HG03159 (cell line): ENCODE measurements at regions not wholly inside any gene's neighbourhood (a gene's known extent, or its start where the extent isn't known, plus 50 kb on each side); places are given as distances from the start of the nearest gene placed in this dataset.

Experiments
- ATAC-seq: cut with Tn5 transposase; IDR thresholded peaks from one replicate; pipeline ENCODE4 v1.9.1; 2021; ENCODE audit warnings: mild to moderate bottlenecking, moderate library complexity; ENCODE audit not compliant: unreplicated experiment

- ATAC-seq = no peak
These were observed 1445.6 kb downstream of the TBC1D22A start for GRCh38 chr22:48207919-48208535.

DNA sequence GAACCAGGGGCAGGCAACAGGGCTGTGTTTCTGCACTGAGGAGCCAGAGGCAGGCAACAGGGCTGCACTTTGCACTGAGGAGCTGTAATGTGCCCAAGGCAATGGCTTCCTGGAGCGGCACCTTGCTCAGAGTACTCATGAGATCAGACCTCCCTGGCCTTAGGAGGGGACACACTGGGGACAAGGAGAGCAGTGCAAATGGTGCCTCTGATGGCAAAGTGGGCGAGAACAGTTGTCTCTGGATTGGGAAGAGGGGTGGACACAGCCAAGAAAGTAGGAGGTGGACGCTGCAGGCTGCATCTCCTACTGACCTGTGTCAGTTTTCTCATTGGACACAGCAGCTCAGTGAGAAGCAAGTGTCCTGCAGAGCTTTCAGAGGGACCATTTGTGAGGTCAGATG lies 1443.3 kb downstream of the TBC1D22A start:
- no peak for ATAC-seq

DNA sequence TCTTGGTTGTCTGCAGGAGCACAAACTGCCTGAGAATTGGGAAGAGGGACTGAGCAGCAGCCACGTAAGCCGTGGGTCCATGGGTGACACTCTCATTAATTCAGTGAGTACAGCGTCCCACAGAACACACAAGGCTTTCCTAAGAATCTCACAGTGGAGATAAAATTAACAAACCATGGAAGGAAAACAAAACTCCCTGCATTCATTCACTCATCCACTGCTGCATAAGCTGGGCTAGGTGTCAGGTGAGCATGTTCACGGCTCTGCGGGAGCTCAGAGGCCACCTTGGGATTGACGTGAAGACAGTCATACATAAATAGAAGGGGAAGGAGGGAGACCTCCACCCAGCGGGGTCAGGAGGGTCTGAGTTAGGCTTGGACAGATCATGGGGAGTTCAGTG lies 1442.7 kb downstream of the TBC1D22A start:
- no peak for ATAC-seq

- ATAC-seq = no peak
These were observed 1441.8 kb downstream of the TBC1D22A start for GRCh38 chr22:48204296-48204695.

- no peak for ATAC-seq
These were observed 1437.2 kb downstream of the TBC1D22A start for GRCh38 chr22:48199667-48200066.

DNA sequence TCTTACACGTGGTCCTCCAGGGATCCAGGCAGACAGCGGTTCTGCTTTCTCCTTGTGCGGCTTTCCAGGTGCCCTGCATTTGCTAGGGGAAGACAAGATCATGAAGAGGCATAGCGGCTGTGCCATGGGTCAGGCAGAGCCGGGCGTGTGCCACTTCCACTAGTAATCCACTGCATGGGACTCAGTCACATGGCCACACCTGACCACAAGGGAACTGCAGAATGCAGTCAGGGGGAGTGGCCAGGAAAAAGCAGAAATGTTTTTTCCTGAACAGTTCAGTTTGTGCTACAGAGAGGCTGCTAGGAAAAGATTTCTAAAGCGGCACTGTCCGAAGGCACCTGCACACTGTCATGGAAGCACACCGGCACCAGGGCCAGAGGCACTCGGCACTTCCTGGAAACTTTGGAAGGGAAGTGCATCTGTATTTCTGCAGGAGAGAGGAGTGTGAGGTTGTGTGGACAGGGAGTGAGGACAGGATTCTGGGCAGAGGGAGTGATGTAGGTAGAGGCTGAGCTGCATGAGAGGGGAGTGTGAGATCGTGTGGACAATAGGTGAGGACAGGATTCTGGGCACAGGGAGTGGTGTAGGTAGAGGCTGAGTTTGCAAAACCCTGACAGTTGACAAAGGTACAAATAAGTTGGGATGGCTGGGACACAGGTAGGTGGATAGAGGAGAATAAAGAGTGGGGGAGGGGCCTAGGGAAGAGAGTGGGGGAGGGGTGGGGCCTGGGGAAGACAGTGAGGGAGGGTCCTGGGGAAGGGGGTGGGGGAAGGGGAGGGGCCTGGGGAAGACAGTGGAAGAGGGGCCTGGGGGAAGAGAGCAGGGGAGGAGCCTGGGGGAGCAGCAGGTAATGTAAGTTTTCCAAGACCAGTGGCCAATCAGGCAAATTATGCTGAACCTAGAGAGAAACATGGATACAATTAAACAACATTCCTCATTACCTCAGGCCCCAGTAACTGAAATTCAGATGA lies 1436.3 kb downstream of the TBC1D22A start:
- no peak for ATAC-seq

DNA sequence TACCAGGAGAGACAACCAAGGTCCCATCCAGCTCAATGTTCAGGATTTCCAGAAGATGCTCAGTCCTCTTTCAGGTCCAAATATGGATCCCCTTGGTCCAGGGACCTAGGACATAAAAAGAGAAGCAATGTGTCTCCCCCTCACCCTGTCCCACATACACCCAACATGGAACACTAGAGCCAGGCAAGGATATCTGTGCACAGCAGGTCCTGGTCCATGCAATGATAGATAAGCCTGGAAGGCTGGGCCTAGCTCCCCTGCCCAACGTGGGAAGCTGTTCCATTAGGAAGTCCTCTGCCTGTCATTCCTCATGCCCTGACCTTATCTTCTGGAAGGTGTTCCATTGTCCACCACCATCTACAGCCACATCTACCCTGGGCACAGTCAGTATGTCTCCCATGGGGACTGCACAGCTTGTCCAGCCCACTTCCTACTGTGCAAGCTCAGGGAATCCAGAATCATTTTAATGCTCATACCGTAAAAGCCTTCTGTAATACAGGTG lies 1434.8 kb downstream of the TBC1D22A start:
- no peak for ATAC-seq

DNA sequence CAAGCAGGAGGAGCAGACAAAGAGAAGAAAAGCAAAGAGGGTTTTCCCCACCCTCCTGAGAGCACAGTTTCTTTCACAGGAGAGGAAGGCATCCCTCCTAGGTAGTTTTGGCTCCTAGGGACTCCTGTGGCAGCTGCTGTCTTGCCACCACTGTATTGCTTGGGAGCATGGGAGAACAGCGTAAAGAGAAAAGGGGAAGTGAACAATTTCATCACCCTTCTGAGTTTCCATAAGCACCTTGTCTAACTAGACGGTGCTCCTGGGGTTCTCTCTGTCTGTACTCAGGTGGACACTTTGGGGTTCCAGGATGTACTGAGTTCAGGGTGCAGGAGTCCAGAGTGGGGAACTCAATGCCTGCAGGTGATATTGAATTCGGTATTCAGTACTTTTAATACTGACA lies 1430.5 kb downstream of the TBC1D22A start:
- ATAC-seq = no peak

- no peak for ATAC-seq
These were observed 1429.6 kb downstream of the TBC1D22A start for GRCh38 chr22:48192071-48192470.

- no peak for ATAC-seq
These were observed 1425.8 kb downstream of the TBC1D22A start for GRCh38 chr22:48188231-48188721.

DNA sequence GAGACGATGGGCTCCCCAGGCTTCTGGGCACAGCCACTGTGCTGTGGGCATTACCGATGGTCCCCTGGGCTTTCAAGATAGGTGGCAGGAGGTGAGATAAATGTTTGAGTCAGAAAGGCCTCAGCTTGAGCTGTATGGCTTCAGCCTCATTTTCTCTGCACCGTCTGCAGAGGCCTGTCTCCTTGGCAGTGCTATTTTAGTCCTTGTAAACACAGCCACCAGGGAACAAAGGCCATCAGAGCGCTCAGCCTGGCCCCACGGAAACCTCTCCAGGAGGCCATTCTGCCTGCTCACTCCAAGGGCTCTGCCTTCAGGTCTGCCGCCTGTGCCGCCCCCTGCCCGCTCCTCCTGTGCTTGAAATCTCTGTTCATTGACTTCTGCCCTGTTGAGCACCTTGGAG lies 1424.9 kb downstream of the TBC1D22A start:
- no peak for ATAC-seq

DNA sequence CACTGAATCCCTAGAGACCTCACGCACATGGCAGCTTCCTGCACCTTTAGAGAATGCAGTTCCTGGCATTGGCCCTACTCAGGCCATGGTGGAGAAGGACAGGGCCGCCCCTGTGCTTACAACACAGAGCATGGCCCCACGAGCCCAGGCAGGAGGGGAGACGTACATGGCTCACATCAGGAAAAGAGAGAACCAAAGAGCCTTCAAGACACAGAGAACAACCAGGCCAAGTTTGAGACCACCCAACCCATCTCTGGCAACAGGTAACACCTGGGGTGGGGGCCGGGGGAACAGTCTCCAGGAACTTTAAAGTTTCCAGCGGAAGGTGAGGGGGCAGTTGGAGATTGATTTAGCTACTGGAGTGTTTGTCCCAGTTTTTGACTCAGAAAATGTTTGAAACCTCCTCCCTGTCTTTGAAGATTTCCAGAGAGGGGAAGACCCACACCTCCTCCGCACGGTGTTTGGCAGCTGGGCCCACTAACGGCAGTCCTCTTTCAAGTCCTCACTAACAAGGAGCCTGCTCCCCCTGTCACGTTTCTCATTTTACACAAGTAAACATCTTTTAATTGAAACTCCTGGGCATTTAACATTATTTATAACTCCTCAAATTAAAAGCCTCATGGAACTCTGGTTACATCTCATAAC lies 1423.8 kb downstream of the TBC1D22A start:
- no peak for ATAC-seq

GRCh38 chr22:48185071-48186055 lies 1422.9 kb downstream of the TBC1D22A start:
- ATAC-seq = no peak

DNA sequence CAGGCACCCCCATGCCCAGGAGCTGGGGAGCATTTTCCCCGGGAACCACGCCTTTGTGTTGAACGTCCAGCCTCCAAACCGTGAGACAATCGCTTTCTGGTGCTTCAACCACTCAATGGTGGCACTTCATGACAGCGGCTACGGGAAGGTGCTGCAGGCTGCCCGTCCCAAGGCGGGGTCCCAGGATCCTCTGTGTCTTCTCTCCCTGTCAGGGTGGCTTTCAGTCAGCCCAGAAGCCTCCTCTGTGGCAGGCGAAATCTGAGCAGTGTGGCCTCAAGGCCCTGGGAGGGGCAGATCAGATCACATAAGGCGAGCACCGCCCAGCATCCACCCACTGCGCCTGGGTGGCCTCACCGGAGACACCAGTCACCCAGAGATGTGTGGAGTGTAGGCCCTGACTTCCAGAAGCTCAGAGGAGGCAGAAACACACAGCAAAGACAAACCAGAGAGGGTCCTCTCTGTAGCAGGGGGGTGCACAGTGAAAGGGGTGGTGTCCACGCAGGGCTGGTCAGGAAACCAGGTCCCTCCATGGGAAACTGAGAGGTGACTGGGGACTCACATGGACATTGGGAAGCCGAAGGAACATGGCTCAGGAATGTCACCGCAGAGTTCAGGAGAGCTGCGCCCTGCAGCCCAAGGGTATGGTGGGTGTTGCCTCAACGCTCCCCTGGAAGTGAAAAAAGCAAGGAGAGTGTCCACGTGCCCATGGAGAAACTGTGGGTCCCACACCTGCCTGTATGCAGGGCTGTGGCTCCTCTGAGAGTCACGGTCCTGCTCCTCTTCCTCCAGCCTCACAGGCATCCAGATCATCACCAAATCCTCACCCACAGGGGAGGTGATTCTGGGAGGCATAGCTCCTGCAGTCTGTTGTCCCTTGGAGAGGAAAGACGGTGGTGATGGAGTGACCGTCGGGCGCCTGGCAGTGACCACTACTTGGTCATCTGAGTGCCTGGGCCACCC lies 1420.7 kb downstream of the TBC1D22A start:
- ATAC-seq = no peak

DNA sequence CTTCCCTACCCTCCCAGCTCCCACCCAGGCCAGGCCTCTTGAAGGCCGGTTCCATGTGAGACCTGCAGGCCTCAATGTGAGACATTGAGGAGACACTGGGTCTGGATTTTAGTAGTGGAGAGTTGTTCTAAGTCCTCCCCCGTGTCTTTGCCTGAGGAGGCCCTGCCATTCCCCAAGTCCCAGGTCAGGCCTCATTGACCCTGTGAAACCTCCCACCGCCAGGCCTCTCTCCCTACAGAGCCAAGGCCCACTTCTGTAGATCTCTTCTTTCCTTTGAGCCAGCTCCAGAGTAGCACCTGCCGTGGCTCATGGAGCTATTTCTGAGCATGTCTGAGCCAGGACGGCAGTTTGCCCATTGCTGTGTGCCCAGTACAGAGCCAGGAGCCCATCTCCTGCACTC lies 1419.6 kb downstream of the TBC1D22A start:
- no peak for ATAC-seq

GRCh38 chr22:48181263-48181955 lies 1419.0 kb downstream of the TBC1D22A start:
- ATAC-seq = no peak

DNA sequence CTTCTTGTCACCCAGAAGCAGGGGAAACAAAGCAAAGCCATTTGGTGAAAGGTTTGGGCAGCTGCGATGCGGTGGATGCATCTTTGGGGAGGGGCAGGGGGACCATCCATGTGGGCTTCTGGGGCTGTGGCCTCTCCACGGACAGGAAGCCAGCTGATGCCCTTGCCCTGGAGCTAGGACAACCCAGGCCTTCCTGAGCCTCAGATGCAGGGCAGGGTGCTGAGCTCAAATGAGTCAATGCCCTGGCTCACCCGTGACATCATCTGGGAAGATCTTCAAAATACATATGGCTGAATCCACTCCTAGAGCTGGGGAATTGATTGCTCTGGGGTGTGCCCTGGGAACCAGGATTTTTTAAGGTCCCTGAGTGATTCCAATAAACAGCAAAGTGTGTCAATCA lies 1418.2 kb downstream of the TBC1D22A start:
- ATAC-seq = no peak
